NB4 (cell line): ENCODE measurements at regions not wholly inside any gene's neighbourhood (a gene's known extent, or its start where the extent isn't known, plus 50 kb on each side); places are given as distances from the start of the nearest gene placed in this dataset.

Source experiments
- DNase-seq: peaks from one replicate; pipeline ENCODE4 v3.0.0; 2010; ENCODE audit warnings: low read depth
- H3K4me3 ChIP-seq: one replicate; pipeline ENCODE4 v1.5.1; 2011; ENCODE audit warnings: mild to moderate bottlenecking, low read depth, low read length, moderate library complexity
- CTCF ChIP-seq: IDR thresholded peaks from one replicate; pipeline ENCODE4 v1.5.1; 2012; ENCODE audit warnings: low read depth, low read length
- MAX ChIP-seq: IDR thresholded peaks from 2 replicates; pipeline ENCODE4 v1.6.1; 2011; ENCODE audit warnings: low read depth, low read length
- MYC ChIP-seq: IDR thresholded peaks from 2 replicates; pipeline ENCODE4 v1.6.1; 2011; ENCODE audit warnings: low read depth, low read length
- POLR2A ChIP-seq: IDR thresholded peaks from 2 replicates; pipeline ENCODE4 v1.6.1; 2011; ENCODE audit warnings: mild to moderate bottlenecking; ENCODE audit not compliant: insufficient read length; ENCODE audit errors: extremely low read depth

- no peak for DNase-seq
- TF ChIP-seq MYC (no peak), POLR2A (no peak), CTCF (no peak), MAX (no peak)
- no peak overlapping the region for H3K4me3 ChIP-seq
Measured at GRCh38 chr4:123986268-123986798, 589.7 kb downstream of the SPRY1 start.

GRCh38 chr4:123987408-123987807, 590.8 kb downstream of the SPRY1 start:
- H3K4me3 ChIP-seq = no peak overlapping the region
- DNase-seq = no peak
- TF ChIP-seq POLR2A = no peak
- TF ChIP-seq MAX = no peak
- no peak for TF ChIP-seq CTCF
- TF ChIP-seq MYC = no peak

- TF ChIP-seq MAX (no peak), POLR2A (no peak), MYC (no peak), CTCF (no peak)
- no peak for DNase-seq
- no peak overlapping the region for H3K4me3 ChIP-seq
Measured at GRCh38 chr4:123990310-123990870, 593.8 kb downstream of the SPRY1 start.

GRCh38 chr4:123994917-123995316, 598.3 kb downstream of the SPRY1 start:
- H3K4me3 ChIP-seq = no peak overlapping the region
- DNase-seq = no peak
- TF ChIP-seq MAX (no peak), CTCF (no peak), MYC (no peak), POLR2A (no peak)

GRCh38 chr4:123995936-123996335, 599.3 kb downstream of the SPRY1 start:
- no peak for DNase-seq
- H3K4me3 ChIP-seq = no peak overlapping the region
- TF ChIP-seq MAX (no peak), CTCF (no peak), POLR2A (no peak), MYC (no peak)
